ENCODE measurements at regions not wholly inside any gene's neighbourhood (a gene's known extent, or its start where the extent isn't known, plus 50 kb on each side); places are given as distances from the start of the nearest gene placed in this dataset.

DNA sequence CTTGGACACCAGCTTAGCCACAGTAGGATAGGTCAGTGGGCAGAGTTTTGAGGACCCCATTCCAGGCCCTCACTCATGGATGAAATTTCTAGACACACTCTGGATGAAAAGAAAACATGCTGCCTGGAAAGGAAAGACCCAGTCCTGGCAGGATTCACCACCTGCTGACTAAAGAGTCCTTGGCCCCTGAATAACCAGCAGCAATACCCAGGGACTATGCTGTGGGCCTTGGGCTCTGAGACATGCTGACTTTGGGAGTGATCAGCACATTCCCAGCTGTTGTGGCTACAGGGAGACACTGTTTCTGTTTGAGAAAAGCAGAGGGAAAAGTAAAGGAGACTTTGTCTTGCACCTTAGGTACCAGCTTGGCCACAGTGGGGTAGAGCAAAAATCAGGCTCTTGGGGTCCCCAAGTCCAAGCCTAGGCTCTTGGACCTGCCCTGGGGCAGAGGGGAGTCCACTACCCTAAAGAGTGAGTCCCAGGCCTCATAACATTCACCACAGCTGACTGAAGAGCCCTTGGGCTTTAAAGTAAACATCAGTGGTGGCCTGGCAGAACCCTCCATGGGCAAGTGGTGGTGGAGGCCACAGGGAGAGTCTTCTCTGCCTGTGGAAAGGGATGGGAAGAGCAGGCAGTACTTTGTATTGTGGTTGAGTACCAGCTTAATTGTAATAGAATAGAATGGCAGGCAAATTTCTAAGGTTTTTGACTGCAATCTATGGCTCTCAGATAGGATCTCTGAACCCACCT, 516.8 kb downstream of the BCKDHB start (continued):
- no peak for TF ChIP-seq USF2 (IDR thresholded peaks at IDR 0.05; ENCODE audit: low read length)
- no peak for TF ChIP-seq CTBP2 (IDR thresholded peaks at IDR 0.05; ENCODE audit: borderline replicate concordance, insufficient read depth, insufficient read length, low read length)
- TF ChIP-seq BACH1 (IDR thresholded peaks at IDR 0.05; ENCODE audit: low read length): no peak

Data from H1 (cell line).